ENCODE measurements at regions not wholly inside any gene's neighbourhood (a gene's known extent, or its start where the extent isn't known, plus 50 kb on each side); places are given as distances from the start of the nearest gene placed in this dataset.

DNA sequence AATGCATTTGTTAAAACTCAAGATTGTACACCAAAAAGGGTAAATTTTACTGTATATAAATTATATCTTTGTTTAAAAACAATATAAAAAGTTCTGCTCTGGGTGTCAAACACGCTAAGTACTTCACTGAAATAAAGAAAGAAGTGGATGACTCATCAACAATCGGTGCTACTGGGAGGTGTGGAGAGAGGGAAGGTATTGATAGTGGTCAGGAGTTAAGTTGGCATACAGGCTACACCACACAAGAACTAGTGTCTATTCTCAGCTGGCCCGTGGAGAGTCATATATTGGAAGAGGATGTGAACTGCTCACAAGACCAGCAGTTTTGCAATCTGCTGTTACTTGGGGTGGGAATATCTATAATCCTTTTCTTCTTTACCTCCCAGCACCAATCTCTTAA is 145.7 kb upstream of the TRPC7 start:
- Histone ChIP-seq H3K79me2 (ENCODE audit: control insufficient read depth in 1 of 2, insufficient read depth in 2 of 2, low read length in 2 of 2) (no peaks in the 10 kb centered on the region), H3K79me1 (ENCODE audit: low read depth, low read length) (no peaks in the 10 kb centered on the region), H2AFZ (ENCODE audit: low read length) (no peak overlapping the region), H2BK5ac (ENCODE audit: low read depth, low read length) (no peak overlapping the region), H3K18ac (ENCODE audit: extremely low read depth, low read length) (no peak overlapping the region), H3K4me2 (ENCODE audit: insufficient read depth in 1 of 2, low read depth in 2 of 2, low read length in 2 of 2) (no peak overlapping the region), H3K4ac (replicated peaks; ENCODE audit: insufficient read length, low read depth, low read length) (no peak overlapping the region), H3K36me3 (ENCODE audit: control insufficient read depth in 2 of 4, insufficient read depth in 4 of 4, low read length in 3 of 4) (no peaks in the 10 kb centered on the region), H3K9me3 (ENCODE audit: insufficient read depth in 2 of 2, low read depth in 1 of 2, low read length in 1 of 2) (no peaks in the 10 kb centered on the region), H4K91ac (replicated peaks; ENCODE audit: insufficient read length, low read length) (no peak overlapping the region), H3K23me2 (ENCODE audit: low read depth, low read length) (no peaks in the 10 kb centered on the region), H3K23ac (ENCODE audit: insufficient read length) (no peak overlapping the region), H3K9ac (replicated peaks in 1 of 4; ENCODE audit: extremely low read depth in 1 of 4, low read depth in 3 of 4, low read length in 3 of 4) (no peak overlapping the region), H4K8ac (ENCODE audit: extremely low read depth, insufficient read depth, low read length) (no peak overlapping the region), H3K4me3 (ENCODE audit: extremely low read depth in 1 of 4, insufficient read depth in 2 of 4, low read depth in 3 of 4, low read length in 4 of 4) (no peak overlapping the region), H3K4me1 (replicated peaks in 1 of 4; ENCODE audit: control insufficient read depth in 3 of 4, insufficient read depth in 4 of 4, low read length in 3 of 4) (no peaks in the 10 kb centered on the region), H3K27ac (ENCODE audit: low read depth, low read length) (no peak overlapping the region), H3K56ac (replicated peaks; ENCODE audit: insufficient read length, low read depth, low read length) (no peak overlapping the region), H3K14ac (ENCODE audit: insufficient read length) (no peak overlapping the region), H2BK15ac (ENCODE audit: low read length) (no peak overlapping the region), H4K20me1 (replicated peaks in 1 of 2; ENCODE audit: control insufficient read depth in 1 of 2, insufficient read depth in 2 of 2, low read length in 2 of 2) (no peaks in the 10 kb centered on the region), H2AK5ac (ENCODE audit: low read depth, low read length) (no peak overlapping the region), H2BK20ac (ENCODE audit: low read length) (no peak overlapping the region; the same call in 1 of the 2 replicates), H4K5ac (ENCODE audit: insufficient read length, low read depth, low read length) (no peak overlapping the region), H2BK12ac (ENCODE audit: low read depth, low read length) (no peak overlapping the region), H3K27me3 (replicated peaks in 1 of 4; ENCODE audit: control insufficient read depth in 3 of 4, extremely low read depth in 1 of 4, insufficient read depth in 3 of 4, low read length in 3 of 4) (no peaks in the 10 kb centered on the region), H2BK120ac (replicated peaks; ENCODE audit: low read depth, low read length) (no peak overlapping the region)
- TF ChIP-seq FOSL1 (IDR thresholded peaks at IDR 0.05; ENCODE audit: insufficient read depth, low read depth, low read length) (no peak), RBBP5 (IDR thresholded peaks at IDR 0.05; ENCODE audit: borderline replicate concordance, low read depth, low read length) (no peak), EZH2 (IDR thresholded peaks at IDR 0.05; ENCODE audit: low read depth, low read length, severe bottlenecking) (no peak), HDAC2 (IDR thresholded peaks at IDR 0.05; ENCODE audit: borderline replicate concordance in 1 of 2, low read depth in 2 of 2, low read length in 2 of 2) (no peak), TEAD4 (IDR thresholded peaks at IDR 0.05; ENCODE audit: low read depth, low read length) (no peak), CHD1 (IDR thresholded peaks at IDR 0.05; ENCODE audit: low read depth, low read length) (no peak), SIN3A (conservative IDR thresholded peaks at IDR 0.05 in 1 of 2, IDR thresholded peaks at IDR 0.05 in 1 of 2; ENCODE audit: low read depth in 1 of 2, low read length in 2 of 2) (no peak), RNF2 (IDR thresholded peaks at IDR 0.05; ENCODE audit: borderline replicate concordance, low read depth, low read length, missing control alignments, poor library complexity, severe bottlenecking) (no peak), CHD2 (IDR thresholded peaks at IDR 0.05; ENCODE audit: low read length) (no peak), NANOG (IDR thresholded peaks at IDR 0.05; ENCODE audit: insufficient read depth, low read depth, low read length, poor library complexity, severe bottlenecking) (no peak), RXRA (IDR thresholded peaks at IDR 0.05; ENCODE audit: insufficient read depth, low read depth, low read length) (no peak)
- TF ChIP-seq, protein P1, sequence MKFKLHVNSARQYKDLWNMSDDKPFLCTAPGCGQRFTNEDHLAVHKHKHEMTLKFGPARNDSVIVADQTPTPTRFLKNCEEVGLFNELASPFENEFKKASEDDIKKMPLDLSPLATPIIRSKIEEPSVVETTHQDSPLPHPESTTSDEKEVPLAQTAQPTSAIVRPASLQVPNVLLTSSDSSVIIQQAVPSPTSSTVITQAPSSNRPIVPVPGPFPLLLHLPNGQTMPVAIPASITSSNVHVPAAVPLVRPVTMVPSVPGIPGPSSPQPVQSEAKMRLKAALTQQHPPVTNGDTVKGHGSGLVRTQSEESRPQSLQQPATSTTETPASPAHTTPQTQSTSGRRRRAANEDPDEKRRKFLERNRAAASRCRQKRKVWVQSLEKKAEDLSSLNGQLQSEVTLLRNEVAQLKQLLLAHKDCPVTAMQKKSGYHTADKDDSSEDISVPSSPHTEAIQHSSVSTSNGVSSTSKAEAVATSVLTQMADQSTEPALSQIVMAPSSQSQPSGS (IDR thresholded peaks at IDR 0.05; ENCODE audit: low read length), result no peak
- CTCF ChIA-PET (ENCODE audit: partially characterized antibody), result no interaction called here
- WGBS, 2 experiments (ENCODE audit: extremely low coverage in 1 of 2, insufficient coverage in 1 of 2, insufficient read length in 1 of 2, insufficient replicate concordance in 2 of 2, low coverage in 1 of 2, low lambda C conversion rate in 2 of 2, missing lambda C conversion rate in 1 of 2), result 88% methylated on average over 3 of the region's 3 CpGs; no CpG with 5 or more reads in 1 of the 2 experiments
- FAIRE-seq, result no peak
- no peak for DNase-seq (ENCODE audit: low read depth in 1 of 2, low spot score in 2 of 2)
- POLR2A ChIA-PET (ENCODE audit: partially characterized antibody), result no interaction called here

All from H1 (cell line).